Neural cell (in vitro differentiated cells): ENCODE measurements at regions not wholly inside any gene's neighbourhood (a gene's known extent, or its start where the extent isn't known, plus 50 kb on each side); places are given as distances from the start of the nearest gene placed in this dataset.
A peak's percentile ranks its signal among the peaks of the same experiment; 100 is the strongest.

Source experiments
- H2AFZ ChIP-seq: fragments of 200-600, 300-800 bp; sonication (generic), shearing (Covaris generic); 2 replicates; pipeline ENCODE4 v1.6.0; 2014; ENCODE audit warnings: low read depth, mild to moderate bottlenecking, antibody characterized with exemption, low read length, moderate library complexity
- H3F3A ChIP-seq: fragments of 200-600 bp; shearing (Covaris generic); 2 replicates; pipeline ENCODE4 v1.6.1; 2016; ENCODE audit warnings: mild to moderate bottlenecking, moderate library complexity, mixed read lengths, antibody characterized with exemption, low read length; ENCODE audit not compliant: insufficient read depth, poor library complexity, severe bottlenecking
- H3K27ac ChIP-seq: fragments of 200-600, 300-800 bp; sonication (generic), shearing (Covaris generic); 2 replicates; pipeline ENCODE4 v1.5.1; 2014; ENCODE audit warnings: mild to moderate bottlenecking, low read length, moderate library complexity
- H3K27me3 ChIP-seq: fragments of 300-800, 200-600 bp; sonication (generic), shearing (Covaris generic); 2 replicates; pipeline ENCODE4 v1.6.0; 2014; ENCODE audit warnings: mild to moderate bottlenecking, low read depth, low read length, moderate library complexity; ENCODE audit not compliant: insufficient read depth
- H3K36me3 ChIP-seq: fragments of 300-800, 200-600 bp; sonication (generic), shearing (Covaris generic); 2 replicates; pipeline ENCODE4 v1.5.1; 2014; ENCODE audit warnings: mild to moderate bottlenecking, antibody characterized with exemption, low read length, moderate library complexity; ENCODE audit not compliant: insufficient read depth
- H3K4me2 ChIP-seq: fragments of 300-800, 200-600 bp; sonication (generic), shearing (Covaris generic); 2 replicates; pipeline ENCODE4 v1.6.0; 2014; ENCODE audit warnings: mild to moderate bottlenecking, low read length
- H3K4me3 ChIP-seq: fragments of 300-800, 200-600 bp; sonication (generic), shearing (Covaris generic); 2 replicates; pipeline ENCODE4 v1.5.1; 2014; ENCODE audit warnings: mild to moderate bottlenecking, low read length, moderate library complexity
- H3K79me2 ChIP-seq: fragments of 200-600 bp; shearing (Covaris generic); replicated peaks from 2 replicates; pipeline ENCODE4 v1.6.0; 2014; ENCODE audit warnings: mild to moderate bottlenecking, low read length, moderate library complexity; ENCODE audit not compliant: insufficient read depth
- H3K9ac ChIP-seq: fragments of 300-800, 200-600 bp; sonication (generic), shearing (Covaris generic); 2 replicates; pipeline ENCODE4 v1.6.1; 2016; ENCODE audit warnings: mild to moderate bottlenecking, low read length, mixed read lengths
- H3K9me2 ChIP-seq: fragments of 200-600 bp; shearing (Covaris generic); 2 replicates; pipeline ENCODE4 v1.6.1; 2016; ENCODE audit warnings: mild to moderate bottlenecking, low read length, mixed read lengths; ENCODE audit not compliant: insufficient read depth
- H3K9me3 ChIP-seq: fragments of 200-600, 300-800 bp; sonication (generic), shearing (Covaris generic); 2 replicates; pipeline ENCODE4 v1.6.1; 2016; ENCODE audit warnings: mild to moderate bottlenecking, mixed run types, low read length, moderate library complexity, mixed read lengths
- H4K20me1 ChIP-seq: fragments of 200-600 bp; shearing (Covaris generic); 2 replicates; pipeline ENCODE4 v1.6.1; 2016; ENCODE audit warnings: mild to moderate bottlenecking, mixed run types; ENCODE audit not compliant: insufficient read depth
- EP300 ChIP-seq: fragments of 450-650 bp; conservative IDR thresholded peaks from 2 replicates; pipeline ENCODE4 v1.6.1; 2014; ENCODE audit warnings: antibody characterized with exemption, mild to moderate bottlenecking, moderate library complexity; ENCODE audit not compliant: poor library complexity, severe bottlenecking
- EZH2 ChIP-seq: fragments of 200-600, 300-800 bp; shearing (Covaris generic), sonication (generic); IDR thresholded peaks from 2 replicates; pipeline ENCODE4 v1.6.1; 2014; ENCODE audit warnings: antibody characterized with exemption, low read length, borderline replicate concordance, mild to moderate bottlenecking; ENCODE audit not compliant: insufficient read depth, poor library complexity, severe bottlenecking
- MXI1 ChIP-seq: fragments of 450-650 bp; conservative IDR thresholded peaks from 2 replicates; pipeline ENCODE4 v1.6.1; 2014; ENCODE audit warnings: antibody characterized with exemption, mild to moderate bottlenecking; ENCODE audit not compliant: poor library complexity, severe bottlenecking
- POLR2AphosphoS5 ChIP-seq: IDR thresholded peaks from 2 replicates; pipeline ENCODE4 v1.6.1; 2012
- RAD21 ChIP-seq: fragments of 450-650 bp; conservative IDR thresholded peaks from 2 replicates; pipeline ENCODE4 v1.6.1; 2014; ENCODE audit warnings: antibody characterized with exemption, mild to moderate bottlenecking, moderate library complexity
- SMC3 ChIP-seq: fragments of 450-650 bp; conservative IDR thresholded peaks from 2 replicates; pipeline ENCODE4 v1.6.1; 2014; ENCODE audit warnings: antibody characterized with exemption, mild to moderate bottlenecking, moderate library complexity; ENCODE audit not compliant: poor library complexity
- TAF1 ChIP-seq: IDR thresholded peaks from 2 replicates; pipeline ENCODE4 v1.6.1; 2012; ENCODE audit warnings: low read depth
- TF ChIP-seq, protein P1 (sequence below): fragments of 450-650 bp; IDR thresholded peaks from 2 replicates; pipeline ENCODE4 v1.5.1; 2014; ENCODE audit warnings: antibody characterized with exemption, mild to moderate bottlenecking, moderate library complexity; ENCODE audit not compliant: poor library complexity, severe bottlenecking
- TF ChIP-seq, protein P2 (sequence below): IDR thresholded peaks from 2 replicates; pipeline ENCODE4 v1.6.1; 2012; ENCODE audit warnings: borderline replicate concordance

DNA sequence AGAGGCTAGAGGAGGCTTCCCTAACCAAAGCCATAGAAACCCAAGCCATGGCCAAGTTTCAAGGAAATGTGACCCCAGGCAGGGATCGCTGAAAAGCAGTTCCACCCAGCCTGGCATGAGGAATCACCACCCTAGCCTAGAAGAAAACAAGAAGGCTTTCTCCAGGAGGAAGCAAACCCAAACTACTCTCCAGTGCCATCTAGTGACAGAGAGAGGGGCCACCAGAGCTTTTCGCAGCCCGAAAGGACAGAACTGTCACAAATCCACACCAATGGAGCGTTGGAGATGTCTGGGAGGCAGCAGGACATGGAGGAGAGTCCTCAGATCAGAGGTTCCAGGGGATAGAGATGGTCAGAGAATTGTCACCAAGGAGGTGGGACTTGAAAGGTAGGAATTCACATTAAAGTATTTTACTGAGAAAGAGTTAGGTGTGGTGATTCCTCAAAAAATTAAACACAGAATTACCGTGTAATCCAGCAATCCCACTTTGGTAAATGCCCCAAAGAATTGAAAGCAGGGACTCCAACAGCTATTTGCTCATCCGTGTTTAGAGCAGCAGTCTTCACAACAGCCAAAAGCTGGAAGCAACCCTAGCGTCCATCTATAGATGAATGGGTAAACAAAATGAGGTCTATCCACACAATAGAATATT lies 67.3 kb upstream of the NUP50 start:
- Histone ChIP-seq H3K79me2 (no peaks in the 10 kb centered on the region), H3K36me3 (no peaks in the 10 kb centered on the region), H3K4me2 (no peak overlapping the region), H3K9me3 (no peaks in the 10 kb centered on the region), H3K9me2 (no peaks in the 10 kb centered on the region), H3K27ac (no peak overlapping the region), H3F3A (no peaks in the 10 kb centered on the region), H3K4me3 (no peak overlapping the region), H2AFZ (no peak overlapping the region), H4K20me1 (no peaks in the 10 kb centered on the region), H3K9ac (no peak overlapping the region), H3K27me3 (no peaks in the 10 kb centered on the region)
- TF ChIP-seq, protein P1, sequence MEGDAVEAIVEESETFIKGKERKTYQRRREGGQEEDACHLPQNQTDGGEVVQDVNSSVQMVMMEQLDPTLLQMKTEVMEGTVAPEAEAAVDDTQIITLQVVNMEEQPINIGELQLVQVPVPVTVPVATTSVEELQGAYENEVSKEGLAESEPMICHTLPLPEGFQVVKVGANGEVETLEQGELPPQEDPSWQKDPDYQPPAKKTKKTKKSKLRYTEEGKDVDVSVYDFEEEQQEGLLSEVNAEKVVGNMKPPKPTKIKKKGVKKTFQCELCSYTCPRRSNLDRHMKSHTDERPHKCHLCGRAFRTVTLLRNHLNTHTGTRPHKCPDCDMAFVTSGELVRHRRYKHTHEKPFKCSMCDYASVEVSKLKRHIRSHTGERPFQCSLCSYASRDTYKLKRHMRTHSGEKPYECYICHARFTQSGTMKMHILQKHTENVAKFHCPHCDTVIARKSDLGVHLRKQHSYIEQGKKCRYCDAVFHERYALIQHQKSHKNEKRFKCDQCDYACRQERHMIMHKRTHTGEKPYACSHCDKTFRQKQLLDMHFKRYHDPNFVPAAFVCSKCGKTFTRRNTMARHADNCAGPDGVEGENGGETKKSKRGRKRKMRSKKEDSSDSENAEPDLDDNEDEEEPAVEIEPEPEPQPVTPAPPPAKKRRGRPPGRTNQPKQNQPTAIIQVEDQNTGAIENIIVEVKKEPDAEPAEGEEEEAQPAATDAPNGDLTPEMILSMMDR = peak; percentile 82
- peak; percentile 77 for TF ChIP-seq RAD21
- peak; percentile 78 for TF ChIP-seq SMC3
- TF ChIP-seq EZH2 = no peak

DNA sequence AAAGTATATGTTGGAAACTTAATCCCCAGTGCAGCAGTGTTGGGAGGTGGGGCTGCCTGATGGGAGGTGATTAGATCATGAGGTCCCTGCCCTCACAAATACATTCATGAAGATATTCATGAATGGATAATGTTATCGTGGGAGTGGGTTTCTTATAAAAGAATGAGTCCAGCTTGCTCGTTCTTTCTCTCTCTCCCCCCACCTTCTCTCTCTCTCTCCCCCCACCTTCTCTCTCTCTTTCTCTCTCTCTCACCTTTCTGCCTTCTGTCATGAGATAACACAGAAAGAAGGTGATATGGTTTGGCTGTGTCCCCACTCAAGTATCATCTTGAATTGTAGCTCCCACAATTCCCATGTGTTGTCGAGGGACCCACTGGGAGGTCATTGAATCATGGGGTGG lies 66.7 kb upstream of the NUP50 start:
- H3K9ac ChIP-seq = no peak overlapping the region
- TF ChIP-seq POLR2AphosphoS5 (no peak), EZH2 (no peak), TAF1 (no peak), SMC3 (no peak), EP300 (no peak), RAD21 (no peak), MXI1 (no peak)
- TF ChIP-seq, protein P1 = no peak
- TF ChIP-seq, protein P2, sequence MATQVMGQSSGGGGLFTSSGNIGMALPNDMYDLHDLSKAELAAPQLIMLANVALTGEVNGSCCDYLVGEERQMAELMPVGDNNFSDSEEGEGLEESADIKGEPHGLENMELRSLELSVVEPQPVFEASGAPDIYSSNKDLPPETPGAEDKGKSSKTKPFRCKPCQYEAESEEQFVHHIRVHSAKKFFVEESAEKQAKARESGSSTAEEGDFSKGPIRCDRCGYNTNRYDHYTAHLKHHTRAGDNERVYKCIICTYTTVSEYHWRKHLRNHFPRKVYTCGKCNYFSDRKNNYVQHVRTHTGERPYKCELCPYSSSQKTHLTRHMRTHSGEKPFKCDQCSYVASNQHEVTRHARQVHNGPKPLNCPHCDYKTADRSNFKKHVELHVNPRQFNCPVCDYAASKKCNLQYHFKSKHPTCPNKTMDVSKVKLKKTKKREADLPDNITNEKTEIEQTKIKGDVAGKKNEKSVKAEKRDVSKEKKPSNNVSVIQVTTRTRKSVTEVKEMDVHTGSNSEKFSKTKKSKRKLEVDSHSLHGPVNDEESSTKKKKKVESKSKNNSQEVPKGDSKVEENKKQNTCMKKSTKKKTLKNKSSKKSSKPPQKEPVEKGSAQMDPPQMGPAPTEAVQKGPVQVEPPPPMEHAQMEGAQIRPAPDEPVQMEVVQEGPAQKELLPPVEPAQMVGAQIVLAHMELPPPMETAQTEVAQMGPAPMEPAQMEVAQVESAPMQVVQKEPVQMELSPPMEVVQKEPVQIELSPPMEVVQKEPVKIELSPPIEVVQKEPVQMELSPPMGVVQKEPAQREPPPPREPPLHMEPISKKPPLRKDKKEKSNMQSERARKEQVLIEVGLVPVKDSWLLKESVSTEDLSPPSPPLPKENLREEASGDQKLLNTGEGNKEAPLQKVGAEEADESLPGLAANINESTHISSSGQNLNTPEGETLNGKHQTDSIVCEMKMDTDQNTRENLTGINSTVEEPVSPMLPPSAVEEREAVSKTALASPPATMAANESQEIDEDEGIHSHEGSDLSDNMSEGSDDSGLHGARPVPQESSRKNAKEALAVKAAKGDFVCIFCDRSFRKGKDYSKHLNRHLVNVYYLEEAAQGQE = no peak
- no peaks in the 10 kb centered on the region for H3K9me2 ChIP-seq
- H2AFZ ChIP-seq = no peak overlapping the region
- H3K4me3 ChIP-seq = no peak overlapping the region
- H3K36me3 ChIP-seq = no peaks in the 10 kb centered on the region
- H3K9me3 ChIP-seq = no peaks in the 10 kb centered on the region
- no peaks in the 10 kb centered on the region for H3K79me2 ChIP-seq
- no peaks in the 10 kb centered on the region for H4K20me1 ChIP-seq
- H3K27me3 ChIP-seq = no peaks in the 10 kb centered on the region
- no peaks in the 10 kb centered on the region for H3F3A ChIP-seq
- no peak overlapping the region for H3K27ac ChIP-seq
- H3K4me2 ChIP-seq = no peak overlapping the region
